Transverse colon (tissue), 4 donors: ENCODE measurements at regions not wholly inside any gene's neighbourhood (a gene's known extent, or its start where the extent isn't known, plus 50 kb on each side); places are given as distances from the start of the nearest gene placed in this dataset.

Source experiments
- DNase-seq: peaks from one replicate; pipeline ENCODE4 v3.0.0-alpha.2; 2019
- H3K27ac ChIP-seq, 4 donors: fragments of 200-600 bp; sonication (generic); 2 replicates each; pipeline ENCODE4 v1.5.1; 2016 to 2018; ENCODE audit warnings: inconsistent platforms in 4 of 4
- H3K27me3 ChIP-seq: fragments of 200-600 bp; sonication (generic); 2 replicates; pipeline ENCODE4 v1.5.1; 2017; ENCODE audit warnings: inconsistent platforms
- H3K36me3 ChIP-seq, 4 donors: fragments of 200-600 bp; sonication (generic); 2 replicates each; pipeline ENCODE4 v1.5.1; 2017 to 2019; ENCODE audit warnings: inconsistent platforms in 4 of 4
- H3K4me1 ChIP-seq, 4 donors: fragments of 200-600 bp; sonication (generic); 2 replicates each; pipeline ENCODE4 v1.5.1; 2017 to 2020; ENCODE audit warnings: inconsistent platforms in 4 of 4
- H3K4me3 ChIP-seq, 4 donors: fragments of 200-600 bp; sonication (generic); 1 replicate in 1 of 4; 2 replicates in 3 of 4; pipeline versions ENCODE4 v1.5.1 to v1.6.1; 2017 to 2019; ENCODE audit warnings: inconsistent platforms in 4 of 4
- H3K9me3 ChIP-seq, 2 donors: fragments of 200-600 bp; sonication (generic); 2 replicates each; pipeline ENCODE4 v1.5.1; 2017 to 2019; ENCODE audit warnings: inconsistent platforms in 2 of 2
- EP300 ChIP-seq: sonication (generic); formaldehyde crosslinking; IDR thresholded peaks from one replicate; pipeline ENCODE4 v1.6.1; 2017; ENCODE audit warnings: antibody characterized with exemption, low read depth
- POLR2A ChIP-seq: fragments of 450-650 bp; IDR thresholded peaks from one replicate; pipeline ENCODE4 v1.6.1; 2016; ENCODE audit warnings: antibody characterized with exemption, mild to moderate bottlenecking, moderate library complexity
- POLR2AphosphoS5 ChIP-seq, 3 donors: sonication (generic); formaldehyde crosslinking; IDR thresholded peaks; one replicate each; pipeline ENCODE4 v1.6.1; 2016; ENCODE audit warnings: antibody characterized with exemption in 3 of 3
- WGBS, 2 donors: methylation state at CpG; one replicate each; pipeline ENCODE4 v1.1.5; 2018; ENCODE audit warnings: low coverage in 1 of 2; 5-methylcytosine and 5-hydroxymethylcytosine counted together
- in situ Hi-C, 4 donors: fragments of 200-750 bp; cut with MboI; loops; one replicate each; pipeline versions ENCODE4 v1.15.0 to v1.15.1; 2017; ENCODE audit warnings: low sequenced_read_pairs in 3 of 4, low pct_ligation_motif_present in 1 of 4, low pct_unique_long_range_greater_than_20kb in 1 of 4
- intact Hi-C: fragments of 100-400 bp; cut with DNase I; formaldehyde crosslinking; loops from one replicate; pipeline ENCODE4 v1.15.1; 2023; ENCODE audit warnings: low total_unique reads
- TF ChIP-seq, protein P1 (sequence below), 5 experiments: fragments of 200-600 bp in 3 of 5; fragments of 450-650 bp in 2 of 5; sonication (generic) in 3 of 5; IDR thresholded peaks; 1 replicate in 2 of 5; 2 replicates in 3 of 5; pipeline ENCODE4 v1.5.1; 2016 to 2017; ENCODE audit warnings: antibody characterized with exemption in 5 of 5, inconsistent platforms in 3 of 5, mild to moderate bottlenecking in 2 of 5, moderate library complexity in 1 of 5

DNA sequence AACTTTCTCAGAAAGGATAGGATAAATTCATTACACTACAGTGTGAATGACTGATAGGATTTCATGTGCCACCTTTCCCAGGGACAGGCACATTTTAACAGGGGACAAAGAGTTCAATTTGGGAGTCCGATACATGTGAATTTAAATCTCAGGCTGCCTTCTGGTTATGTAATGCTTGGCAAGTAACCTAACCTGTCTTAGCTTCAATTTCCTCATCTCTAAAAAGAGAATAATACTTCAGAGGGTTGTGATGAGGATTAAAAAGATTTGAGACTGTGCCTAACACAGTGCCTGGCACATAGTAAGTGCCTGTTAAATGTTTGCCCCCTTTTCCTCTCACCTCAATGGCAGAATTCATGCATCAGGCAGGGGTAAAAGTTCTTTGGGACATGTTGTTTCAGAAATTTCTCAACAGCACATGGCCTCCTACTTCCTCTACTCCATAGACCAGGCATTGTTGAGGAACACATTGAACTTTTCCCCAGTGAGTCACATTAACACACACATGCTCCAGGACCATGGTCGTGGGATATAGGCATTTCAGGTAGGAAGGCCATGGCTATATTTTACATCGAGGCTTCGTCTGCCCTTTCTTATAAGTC is 94.6 kb upstream of the EGFLAM start:
- WGBS, 2 donors, result 53% methylated on average over 4 of the region's 4 CpGs; no CpG with 5 or more reads in 1 of the 2 donors
- H3K4me1 ChIP-seq, result no peaks in the 10 kb centered on the region
- no peak overlapping the region for H3K4me3 ChIP-seq
- intact Hi-C loops, result no loop called here
- TF ChIP-seq EP300 (no peak), POLR2A (no peak), POLR2AphosphoS5 (IDR thresholded peaks at IDR 0.05) (no peak)
- TF ChIP-seq, protein P1, sequence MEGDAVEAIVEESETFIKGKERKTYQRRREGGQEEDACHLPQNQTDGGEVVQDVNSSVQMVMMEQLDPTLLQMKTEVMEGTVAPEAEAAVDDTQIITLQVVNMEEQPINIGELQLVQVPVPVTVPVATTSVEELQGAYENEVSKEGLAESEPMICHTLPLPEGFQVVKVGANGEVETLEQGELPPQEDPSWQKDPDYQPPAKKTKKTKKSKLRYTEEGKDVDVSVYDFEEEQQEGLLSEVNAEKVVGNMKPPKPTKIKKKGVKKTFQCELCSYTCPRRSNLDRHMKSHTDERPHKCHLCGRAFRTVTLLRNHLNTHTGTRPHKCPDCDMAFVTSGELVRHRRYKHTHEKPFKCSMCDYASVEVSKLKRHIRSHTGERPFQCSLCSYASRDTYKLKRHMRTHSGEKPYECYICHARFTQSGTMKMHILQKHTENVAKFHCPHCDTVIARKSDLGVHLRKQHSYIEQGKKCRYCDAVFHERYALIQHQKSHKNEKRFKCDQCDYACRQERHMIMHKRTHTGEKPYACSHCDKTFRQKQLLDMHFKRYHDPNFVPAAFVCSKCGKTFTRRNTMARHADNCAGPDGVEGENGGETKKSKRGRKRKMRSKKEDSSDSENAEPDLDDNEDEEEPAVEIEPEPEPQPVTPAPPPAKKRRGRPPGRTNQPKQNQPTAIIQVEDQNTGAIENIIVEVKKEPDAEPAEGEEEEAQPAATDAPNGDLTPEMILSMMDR (IDR thresholded peaks at IDR 0.05), result no peak
- no peaks in the 10 kb centered on the region for H3K27me3 ChIP-seq
- no peaks in the 10 kb centered on the region for H3K36me3 ChIP-seq
- in situ Hi-C loops, result no loop called here
- no peak overlapping the region for H3K27ac ChIP-seq
- DNase-seq, result no peak
- H3K9me3 ChIP-seq, result no peaks in the 10 kb centered on the region

DNA sequence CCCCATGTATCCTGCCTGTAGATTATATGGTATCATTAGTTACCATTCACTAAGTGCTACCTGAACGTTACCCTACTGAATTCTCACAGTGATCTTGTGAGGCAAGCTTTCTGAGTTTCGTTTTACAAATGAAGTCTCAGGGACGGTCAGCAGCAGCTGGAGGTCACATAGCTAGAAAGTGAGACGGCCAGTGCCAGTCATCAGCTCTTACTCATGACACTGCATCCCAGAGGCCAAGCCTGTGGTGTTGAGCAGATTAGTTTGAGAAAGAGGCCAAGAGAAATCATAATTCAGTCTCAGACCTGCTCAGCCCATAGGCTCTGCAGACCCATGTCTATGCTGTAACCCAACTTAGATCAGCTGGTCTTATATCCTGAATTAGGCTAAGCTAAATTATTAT is 95.7 kb upstream of the EGFLAM start:
- H3K36me3 ChIP-seq, result no peaks in the 10 kb centered on the region
- intact Hi-C loops (no loop called here), in situ Hi-C loops (no loop called here)
- no peak for DNase-seq
- H3K4me1 ChIP-seq, result no peaks in the 10 kb centered on the region
- no peaks in the 10 kb centered on the region for H3K27me3 ChIP-seq
- H3K4me3 ChIP-seq, result no peak overlapping the region
- TF ChIP-seq POLR2A (no peak), POLR2AphosphoS5 (IDR thresholded peaks at IDR 0.05) (no peak), EP300 (no peak)
- TF ChIP-seq, protein P1 (IDR thresholded peaks at IDR 0.05), result no peak
- H3K9me3 ChIP-seq, result no peaks in the 10 kb centered on the region
- no peak overlapping the region for H3K27ac ChIP-seq
- WGBS, 2 donors, result 77 to 85% methylated on average over 3 to 4 of the region's 4 CpGs

DNA sequence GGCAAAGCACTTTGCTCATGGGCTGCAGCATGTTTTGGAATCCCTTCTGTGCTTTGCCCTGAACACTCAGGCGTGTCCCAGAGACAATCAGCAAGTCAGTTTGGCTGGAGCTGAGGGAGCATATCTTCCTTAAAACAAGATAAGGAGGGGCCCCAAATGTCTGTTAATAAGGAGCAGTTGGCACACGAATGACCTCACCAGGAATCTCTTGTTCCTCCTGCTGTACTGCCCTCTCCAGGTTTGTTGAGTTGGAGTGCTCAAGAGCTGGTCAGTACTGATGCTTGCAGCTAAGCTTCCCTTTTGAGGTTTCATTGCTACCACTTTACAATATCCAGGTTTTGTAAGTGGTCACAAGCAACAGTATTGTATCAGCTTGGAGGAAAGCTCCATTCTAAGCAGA is 101.3 kb upstream of the EGFLAM start:
- Histone ChIP-seq H3K36me3 (no peaks in the 10 kb centered on the region), H3K4me1 (no peaks in the 10 kb centered on the region), H3K27ac (no peak overlapping the region), H3K27me3 (no peaks in the 10 kb centered on the region), H3K9me3 (no peaks in the 10 kb centered on the region), H3K4me3 (no peak overlapping the region)
- TF ChIP-seq, protein P1 (IDR thresholded peaks at IDR 0.05), result no peak
- no peak for TF ChIP-seq POLR2AphosphoS5 (IDR thresholded peaks at IDR 0.05)
- no peak for TF ChIP-seq EP300
- no peak for TF ChIP-seq POLR2A
- in situ Hi-C loops (no loop called here), intact Hi-C loops (no loop called here)
- no peak for DNase-seq
- 56 to 60% methylated on average over 1 to 2 of the region's 2 CpGs for WGBS, 2 donors

DNA sequence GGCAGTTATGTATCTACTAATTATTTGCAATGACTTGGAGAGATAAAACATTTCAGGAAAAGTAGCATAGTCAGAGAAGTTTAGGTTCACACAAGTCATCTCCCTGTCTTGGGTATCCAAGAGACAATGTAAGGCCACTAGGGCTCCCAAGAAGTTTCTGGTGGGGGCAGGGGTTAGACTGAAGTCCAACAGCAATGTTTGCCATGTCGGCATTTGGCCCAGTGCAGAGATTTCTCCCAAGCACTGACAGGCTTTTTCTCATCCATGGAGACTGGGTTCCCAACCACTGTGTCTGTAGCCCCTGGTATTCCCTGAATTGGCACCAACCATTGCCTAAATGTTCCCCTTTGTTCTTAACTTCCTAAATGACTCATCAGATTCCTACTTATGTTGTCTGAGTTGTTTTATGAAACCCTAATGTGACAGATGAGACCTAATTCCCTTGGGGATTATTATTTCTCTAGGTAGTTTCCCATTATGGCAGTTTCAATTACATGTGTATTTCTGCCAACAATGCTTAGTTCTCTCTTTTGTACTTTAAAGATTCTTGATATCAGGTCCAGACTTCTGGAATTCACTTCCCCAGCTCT is 103.6 kb upstream of the EGFLAM start:
- WGBS, 2 donors, result 73% methylated on average over 1 of the region's 1 CpG; no CpG with 5 or more reads in 1 of the 2 donors
- H3K27ac ChIP-seq, result no peak overlapping the region
- no peaks in the 10 kb centered on the region for H3K9me3 ChIP-seq
- H3K4me3 ChIP-seq, result no peak overlapping the region
- TF ChIP-seq, protein P1 (IDR thresholded peaks at IDR 0.05), result no peak
- no peak for TF ChIP-seq EP300
- TF ChIP-seq POLR2A, result no peak
- TF ChIP-seq POLR2AphosphoS5 (IDR thresholded peaks at IDR 0.05), result no peak
- in situ Hi-C loops, result no loop called here
- no peaks in the 10 kb centered on the region for H3K36me3 ChIP-seq
- intact Hi-C loops, result no loop called here
- no peaks in the 10 kb centered on the region for H3K4me1 ChIP-seq
- no peaks in the 10 kb centered on the region for H3K27me3 ChIP-seq
- DNase-seq, result no peak
